ENCODE measurements at regions not wholly inside any gene's neighbourhood (a gene's known extent, or its start where the extent isn't known, plus 50 kb on each side); places are given as distances from the start of the nearest gene placed in this dataset.

DNA sequence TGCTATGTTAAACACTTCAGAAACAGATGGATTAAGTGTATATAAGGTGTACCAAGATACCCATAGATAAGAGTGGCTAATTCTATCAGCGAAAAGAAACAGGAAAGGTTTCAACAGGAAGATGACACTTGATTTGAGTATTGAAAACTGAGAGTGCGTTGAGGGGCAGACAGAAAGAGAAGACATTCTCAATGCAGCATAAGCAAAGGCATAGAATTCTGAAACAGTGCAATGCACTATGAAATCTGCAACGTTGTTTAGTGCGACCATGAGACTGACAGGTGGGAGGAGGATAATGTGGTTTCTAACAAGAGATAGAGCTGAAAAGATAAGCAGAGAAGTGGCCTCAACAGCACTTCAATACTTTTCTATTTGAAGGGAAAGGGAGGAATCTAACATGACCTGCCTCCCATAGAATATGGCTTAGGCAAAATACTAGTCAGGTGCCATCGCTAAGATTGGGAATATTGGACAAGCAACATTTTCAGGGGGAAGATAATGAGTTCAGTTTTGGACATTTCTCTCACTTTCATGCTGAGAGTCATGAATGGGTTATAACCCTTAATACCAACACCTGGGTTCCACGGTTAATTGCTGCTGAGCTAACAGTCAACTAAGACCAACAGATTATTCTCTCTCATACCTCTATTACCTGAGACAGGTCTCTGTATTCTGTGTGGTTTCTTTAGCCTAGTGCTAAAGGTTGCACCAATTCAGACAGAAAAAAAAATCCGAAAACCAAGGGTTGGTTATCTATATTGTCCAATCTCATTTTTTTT, 312.9 kb upstream of the ARID1B start:
- Histone ChIP-seq H3K36me3 (ENCODE audit: control insufficient read depth, insufficient read depth, low read length) (no peaks in the 10 kb centered on the region), H4K8ac (ENCODE audit: low read depth in 2 of 2, low read length in 2 of 2) (no peak overlapping the region), H3K18ac (ENCODE audit: low read depth, low read length) (no peak overlapping the region), H3K79me1 (ENCODE audit: low read depth in 1 of 2, low read length in 2 of 2) (no peaks in the 10 kb centered on the region), H3K4ac (ENCODE audit: low read depth, low read length) (no peak overlapping the region), H3K56ac (ENCODE audit: extremely low read depth, insufficient read depth, low read length) (no peak overlapping the region), H3K4me1 (ENCODE audit: control insufficient read depth, insufficient read depth, low read length) (no peaks in the 10 kb centered on the region), H3K9ac (ENCODE audit: low read depth, low read length) (no peak overlapping the region), H2BK15ac (ENCODE audit: low read depth, low read length) (no peak overlapping the region), H4K20me1 (ENCODE audit: insufficient read depth, low read length) (no peaks in the 10 kb centered on the region), H2AK5ac (ENCODE audit: low read depth, low read length) (no peak overlapping the region), H3K4me3 (ENCODE audit: insufficient read depth, low read depth, low read length) (no peak overlapping the region), H2AFZ (replicated peaks; ENCODE audit: low read length, poor library complexity) (no peak overlapping the region), H4K5ac (ENCODE audit: low read depth, low read length) (no peak overlapping the region), H3K4me2 (ENCODE audit: low read depth, low read length) (no peak overlapping the region), H2BK20ac (ENCODE audit: low read depth, low read length) (no peak overlapping the region), H2BK120ac (ENCODE audit: low read depth, low read length) (no peak overlapping the region), H4K91ac (ENCODE audit: insufficient read depth, low read depth, low read length) (no peak overlapping the region), H2BK5ac (ENCODE audit: low read depth, low read length, poor library complexity, severe bottlenecking) (no peak overlapping the region), H3K9me3 (ENCODE audit: control insufficient read depth, insufficient read depth, low read length) (peaks cover 3% of the 10 kb centered on the region; the same call in 1 of the 2 replicates), H2AK9ac (replicated peaks; ENCODE audit: low read depth, low read length, poor library complexity) (no peak overlapping the region), H3K9me1 (ENCODE audit: insufficient read depth, low read length) (no peaks in the 10 kb centered on the region), H3K14ac (replicated peaks; ENCODE audit: low read depth, low read length) (no peak overlapping the region), H3K27ac (ENCODE audit: insufficient read depth, low read length) (no peak overlapping the region), H3K23ac (ENCODE audit: low read depth, low read length) (no peak overlapping the region), H3K27me3 (ENCODE audit: control insufficient read depth, insufficient read depth, low read length) (no peaks in the 10 kb centered on the region; the same call in none of the 2 replicates)
- no peak for ATAC-seq (ENCODE audit: low read depth)
- BruUV-seq (replicated peaks): no TSS peak
- CTCF ChIA-PET: no interaction called here
- no peak for TF ChIP-seq RAD21 (IDR thresholded peaks at IDR 0.05; ENCODE audit: low read length)
- TF ChIP-seq BHLHE40 (IDR thresholded peaks at IDR 0.05; ENCODE audit: low read depth, low read length): no peak
- TF ChIP-seq MXI1 (IDR thresholded peaks at IDR 0.05; ENCODE audit: borderline replicate concordance, low read depth, low read length): no peak
- no peak for TF ChIP-seq NFE2L2 (IDR thresholded peaks at IDR 0.05; ENCODE audit: low read depth, low read length)
- TF ChIP-seq CHD1 (IDR thresholded peaks at IDR 0.05; ENCODE audit: low read depth, low read length): no peak
- TF ChIP-seq MAZ (IDR thresholded peaks at IDR 0.05; ENCODE audit: borderline replicate concordance, low read depth, low read length): no peak
- no peak for TF ChIP-seq FOS (IDR thresholded peaks at IDR 0.05; ENCODE audit: low read depth, low read length)
- TF ChIP-seq SMC3 (IDR thresholded peaks at IDR 0.05; ENCODE audit: low read depth, low read length): no peak
- TF ChIP-seq USF2 (IDR thresholded peaks at IDR 0.05; ENCODE audit: low read depth, low read length): no peak
- TF ChIP-seq POLR2A (IDR thresholded peaks at IDR 0.05; ENCODE audit: low read depth, low read length): no peak
- TF ChIP-seq, protein P1, sequence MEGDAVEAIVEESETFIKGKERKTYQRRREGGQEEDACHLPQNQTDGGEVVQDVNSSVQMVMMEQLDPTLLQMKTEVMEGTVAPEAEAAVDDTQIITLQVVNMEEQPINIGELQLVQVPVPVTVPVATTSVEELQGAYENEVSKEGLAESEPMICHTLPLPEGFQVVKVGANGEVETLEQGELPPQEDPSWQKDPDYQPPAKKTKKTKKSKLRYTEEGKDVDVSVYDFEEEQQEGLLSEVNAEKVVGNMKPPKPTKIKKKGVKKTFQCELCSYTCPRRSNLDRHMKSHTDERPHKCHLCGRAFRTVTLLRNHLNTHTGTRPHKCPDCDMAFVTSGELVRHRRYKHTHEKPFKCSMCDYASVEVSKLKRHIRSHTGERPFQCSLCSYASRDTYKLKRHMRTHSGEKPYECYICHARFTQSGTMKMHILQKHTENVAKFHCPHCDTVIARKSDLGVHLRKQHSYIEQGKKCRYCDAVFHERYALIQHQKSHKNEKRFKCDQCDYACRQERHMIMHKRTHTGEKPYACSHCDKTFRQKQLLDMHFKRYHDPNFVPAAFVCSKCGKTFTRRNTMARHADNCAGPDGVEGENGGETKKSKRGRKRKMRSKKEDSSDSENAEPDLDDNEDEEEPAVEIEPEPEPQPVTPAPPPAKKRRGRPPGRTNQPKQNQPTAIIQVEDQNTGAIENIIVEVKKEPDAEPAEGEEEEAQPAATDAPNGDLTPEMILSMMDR (conservative IDR thresholded peaks at IDR 0.05; ENCODE audit: low read depth, low read length): no peak
- no peak for TF ChIP-seq CEBPB (IDR thresholded peaks at IDR 0.05; ENCODE audit: low read depth, low read length)
- no peak for TF ChIP-seq MAFK (IDR thresholded peaks at IDR 0.05; ENCODE audit: low read depth, low read length)
- TF ChIP-seq, protein P2, sequence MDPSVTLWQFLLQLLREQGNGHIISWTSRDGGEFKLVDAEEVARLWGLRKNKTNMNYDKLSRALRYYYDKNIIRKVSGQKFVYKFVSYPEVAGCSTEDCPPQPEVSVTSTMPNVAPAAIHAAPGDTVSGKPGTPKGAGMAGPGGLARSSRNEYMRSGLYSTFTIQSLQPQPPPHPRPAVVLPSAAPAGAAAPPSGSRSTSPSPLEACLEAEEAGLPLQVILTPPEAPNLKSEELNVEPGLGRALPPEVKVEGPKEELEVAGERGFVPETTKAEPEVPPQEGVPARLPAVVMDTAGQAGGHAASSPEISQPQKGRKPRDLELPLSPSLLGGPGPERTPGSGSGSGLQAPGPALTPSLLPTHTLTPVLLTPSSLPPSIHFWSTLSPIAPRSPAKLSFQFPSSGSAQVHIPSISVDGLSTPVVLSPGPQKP (IDR thresholded peaks at IDR 0.05; ENCODE audit: borderline replicate concordance, low read depth, low read length): no peak
- WGBS, 2 experiments (ENCODE audit: extremely low coverage in 2 of 2, insufficient read length in 1 of 2): 29% methylated on average over 2 of the region's 7 CpGs; no CpG with 5 or more reads in 1 of the 2 experiments
- no peak for DNase-seq
- in situ Hi-C loops (cut with MboI; ENCODE audit: low sequenced_read_pairs): no loop called here
- dilution Hi-C loops (cut with HindIII; ENCODE audit: low sequenced_read_pairs, unreplicated experiment): no loop called here
- POLR2A ChIA-PET (ENCODE audit: unreplicated experiment): no interaction called here
- intact Hi-C loops (cut with micrococcal nuclease): no loop called here
